Activated CD8-positive, alpha-beta T cell treated with anti-CD3 and anti-CD28 coated beads for 36 hours (primary cell): ENCODE measurements at regions not wholly inside any gene's neighbourhood (a gene's known extent, or its start where the extent isn't known, plus 50 kb on each side); places are given as distances from the start of the nearest gene placed in this dataset.

Experiments used
- ATAC-seq: fragments of 200-7000 bp; cut with Tn5 transposase; one replicate; pipeline ENCODE4 v1.10.0; 2021; ENCODE audit warnings: mild to moderate bottlenecking, moderate library complexity
- CTCF ChIA-PET: fragments of 350-600 bp; sonication (Branson Sonifier 250); formaldehyde crosslinking; loops from one replicate; lab custom pipeline; 2021; ENCODE audit warnings: antibody characterized with exemption; lab: Charles Lee
- POLR2A ChIA-PET: fragments of 350-600 bp; sonication (Branson Sonifier 250); formaldehyde crosslinking; loops from one replicate; lab custom pipeline; 2021; ENCODE audit warnings: antibody characterized with exemption; lab: Charles Lee
- DNase-seq: peaks from one replicate; pipeline ENCODE4 v3.0.0-alpha.2; 2020
- H3K27ac Mint-ChIP-seq: one replicate; pipeline ENCODE4 v1.8.0; 2021; ENCODE audit warnings: mild to moderate bottlenecking, mixed read lengths
- H3K27me3 Mint-ChIP-seq: one replicate; pipeline ENCODE4 v1.8.0; 2021; ENCODE audit warnings: mixed read lengths
- H3K36me3 Mint-ChIP-seq: one replicate; pipeline ENCODE4 v1.8.0; 2021; ENCODE audit warnings: low read depth, mixed read lengths
- H3K4me1 Mint-ChIP-seq: one replicate; pipeline ENCODE4 v1.8.0; 2021; ENCODE audit warnings: low read depth, mixed read lengths
- H3K4me3 Mint-ChIP-seq: one replicate; pipeline ENCODE4 v1.8.0; 2021; ENCODE audit warnings: mild to moderate bottlenecking, moderate library complexity, mixed read lengths
- H3K9me3 Mint-ChIP-seq: one replicate; pipeline ENCODE4 v1.8.0; 2021; ENCODE audit warnings: mixed read lengths
- intact Hi-C: fragments of 100-400 bp; cut with micrococcal nuclease; formaldehyde crosslinking; loops from one replicate; pipeline ENCODE4 v1.10.0; 2022
- TF ChIP-seq, protein P1 (sequence below): fragments of 200-600 bp; IDR thresholded peaks from one replicate; pipeline ENCODE4 v1.8.0; 2022; ENCODE audit warnings: antibody characterized with exemption, mild to moderate bottlenecking

DNA sequence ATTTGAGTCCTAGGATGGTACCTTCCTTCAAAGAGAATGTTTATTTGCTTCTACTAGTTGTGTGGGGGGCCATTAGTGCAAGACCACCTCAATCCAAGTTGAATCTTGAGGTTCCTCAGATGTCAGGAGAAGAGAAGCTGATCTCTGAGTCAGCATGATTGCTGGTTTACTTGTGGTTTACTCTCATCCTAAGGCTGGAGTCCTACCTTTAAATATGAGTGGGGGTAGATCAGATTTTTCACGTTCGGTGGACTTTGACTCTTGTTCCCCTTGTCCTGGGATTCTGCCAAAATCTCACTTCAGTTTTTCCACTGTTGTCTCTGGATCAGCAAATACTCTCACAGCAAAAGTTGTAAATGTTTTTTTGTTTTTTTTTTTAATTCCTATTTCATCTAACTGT, 84.6 kb upstream of the F13A1 start:
- no peak for DNase-seq
- Mint-ChIP-seq H3K4me3 (no peak overlapping the region), H3K36me3 (no peaks in the 10 kb centered on the region), H3K27me3 (peaks cover 3% of the 10 kb centered on the region), H3K9me3 (no peaks in the 10 kb centered on the region), H3K4me1 (no peaks in the 10 kb centered on the region), H3K27ac (no peak overlapping the region)
- intact Hi-C loops, result no loop called here
- POLR2A ChIA-PET, result interaction anchor here (0.6 kb wide), 1 partner anchor 33 kb away, joined by 3 read pairs; no protein-coding TSS in a partner anchor
- TF ChIP-seq, protein P1, sequence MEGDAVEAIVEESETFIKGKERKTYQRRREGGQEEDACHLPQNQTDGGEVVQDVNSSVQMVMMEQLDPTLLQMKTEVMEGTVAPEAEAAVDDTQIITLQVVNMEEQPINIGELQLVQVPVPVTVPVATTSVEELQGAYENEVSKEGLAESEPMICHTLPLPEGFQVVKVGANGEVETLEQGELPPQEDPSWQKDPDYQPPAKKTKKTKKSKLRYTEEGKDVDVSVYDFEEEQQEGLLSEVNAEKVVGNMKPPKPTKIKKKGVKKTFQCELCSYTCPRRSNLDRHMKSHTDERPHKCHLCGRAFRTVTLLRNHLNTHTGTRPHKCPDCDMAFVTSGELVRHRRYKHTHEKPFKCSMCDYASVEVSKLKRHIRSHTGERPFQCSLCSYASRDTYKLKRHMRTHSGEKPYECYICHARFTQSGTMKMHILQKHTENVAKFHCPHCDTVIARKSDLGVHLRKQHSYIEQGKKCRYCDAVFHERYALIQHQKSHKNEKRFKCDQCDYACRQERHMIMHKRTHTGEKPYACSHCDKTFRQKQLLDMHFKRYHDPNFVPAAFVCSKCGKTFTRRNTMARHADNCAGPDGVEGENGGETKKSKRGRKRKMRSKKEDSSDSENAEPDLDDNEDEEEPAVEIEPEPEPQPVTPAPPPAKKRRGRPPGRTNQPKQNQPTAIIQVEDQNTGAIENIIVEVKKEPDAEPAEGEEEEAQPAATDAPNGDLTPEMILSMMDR, result no peak
- ATAC-seq, result no peak
- CTCF ChIA-PET, result no interaction called here

GRCh38 chr6:6405997-6406714, 85.7 kb upstream of the F13A1 start:
- Mint-ChIP-seq H3K36me3 (no peaks in the 10 kb centered on the region), H3K27ac (no peak overlapping the region), H3K4me1 (no peaks in the 10 kb centered on the region), H3K4me3 (no peak overlapping the region), H3K9me3 (no peaks in the 10 kb centered on the region), H3K27me3 (peaks cover 2% of the 10 kb centered on the region)
- TF ChIP-seq, protein P1, result no peak
- intact Hi-C loops, result no loop called here
- DNase-seq (no peak), ATAC-seq (no peak)
- ChIA-PET POLR2A (interaction anchor here (0.6 kb wide), 1 partner anchor 136 kb away, joined by 3 read pairs; no protein-coding TSS in a partner anchor), CTCF (no interaction called here)

DNA sequence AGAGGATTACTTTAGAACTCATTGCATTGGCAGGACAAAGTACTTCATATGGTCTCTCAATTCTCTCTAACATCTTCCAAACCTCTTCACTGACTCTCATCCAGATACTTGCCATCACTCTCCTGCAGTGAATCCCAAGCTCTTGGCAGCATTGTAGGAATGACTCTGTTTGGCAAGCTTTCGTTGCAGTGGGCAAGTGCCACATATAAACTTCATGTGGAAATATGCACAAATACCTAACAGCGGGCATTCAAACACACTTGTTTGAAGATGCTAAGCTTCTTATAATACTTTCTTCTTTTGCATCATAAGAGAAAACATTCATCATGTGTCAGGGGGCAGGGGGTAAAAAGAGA, 86.2 kb upstream of the F13A1 start:
- POLR2A ChIA-PET, result interaction anchor here (0.6 kb wide), 1 partner anchor 136 kb away, joined by 3 read pairs; no protein-coding TSS in a partner anchor
- no peaks in the 10 kb centered on the region for H3K4me1 Mint-ChIP-seq
- no peak overlapping the region for H3K4me3 Mint-ChIP-seq
- no peak for ATAC-seq
- TF ChIP-seq, protein P1, result no peak
- intact Hi-C loops, result no loop called here
- no peaks in the 10 kb centered on the region for H3K36me3 Mint-ChIP-seq
- H3K27me3 Mint-ChIP-seq, result no peaks in the 10 kb centered on the region
- H3K9me3 Mint-ChIP-seq, result no peaks in the 10 kb centered on the region
- no peak for DNase-seq
- CTCF ChIA-PET, result no interaction called here
- H3K27ac Mint-ChIP-seq, result no peak overlapping the region

DNA sequence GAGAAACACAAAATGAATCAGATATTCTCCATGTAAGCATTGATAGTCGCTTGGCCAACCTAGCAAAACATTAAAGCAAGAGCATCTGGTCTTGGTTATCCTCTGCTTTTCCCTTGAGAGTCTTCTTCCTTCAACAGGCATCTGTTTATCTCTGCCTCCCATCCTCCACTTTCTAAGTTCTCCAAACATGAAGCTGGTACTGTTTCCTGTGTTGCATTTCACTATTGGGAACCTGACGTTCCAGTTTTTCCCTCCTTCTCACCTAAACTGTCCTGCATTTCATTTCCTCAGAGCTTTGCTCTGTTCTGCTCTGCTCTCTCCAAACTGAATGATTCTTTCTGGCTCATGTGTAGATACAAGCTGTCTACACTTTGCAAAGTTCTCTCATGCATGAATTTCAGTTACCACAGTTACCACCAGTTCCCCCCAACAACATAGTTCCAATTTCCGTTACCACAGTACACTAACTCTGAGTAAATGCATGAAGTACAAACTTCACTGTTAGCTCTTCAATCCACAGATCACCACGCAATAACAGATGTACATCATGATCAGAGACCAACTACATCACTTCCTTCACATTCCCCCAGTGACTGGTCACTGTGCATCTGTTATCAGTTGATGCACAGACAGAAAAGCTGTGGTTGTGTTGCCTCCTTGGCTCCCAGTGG, 86.7 kb upstream of the F13A1 start:
- no peaks in the 10 kb centered on the region for H3K9me3 Mint-ChIP-seq
- no peak overlapping the region for H3K27ac Mint-ChIP-seq
- intact Hi-C loops, result no loop called here
- CTCF ChIA-PET, result interaction anchor here (0.8 kb wide), 1 partner anchor 10 kb away, joined by 3 read pairs; no protein-coding TSS in a partner anchor
- no peaks in the 10 kb centered on the region for H3K36me3 Mint-ChIP-seq
- no peaks in the 10 kb centered on the region for H3K4me1 Mint-ChIP-seq
- POLR2A ChIA-PET, result interaction anchor here (0.6 kb wide), 1 partner anchor 135 kb away, joined by 3 read pairs; no protein-coding TSS in a partner anchor
- DNase-seq, result no peak
- TF ChIP-seq, protein P1, result no peak
- H3K4me3 Mint-ChIP-seq, result no peak overlapping the region
- H3K27me3 Mint-ChIP-seq, result no peaks in the 10 kb centered on the region
- peak; percentile 27 for ATAC-seq

DNA sequence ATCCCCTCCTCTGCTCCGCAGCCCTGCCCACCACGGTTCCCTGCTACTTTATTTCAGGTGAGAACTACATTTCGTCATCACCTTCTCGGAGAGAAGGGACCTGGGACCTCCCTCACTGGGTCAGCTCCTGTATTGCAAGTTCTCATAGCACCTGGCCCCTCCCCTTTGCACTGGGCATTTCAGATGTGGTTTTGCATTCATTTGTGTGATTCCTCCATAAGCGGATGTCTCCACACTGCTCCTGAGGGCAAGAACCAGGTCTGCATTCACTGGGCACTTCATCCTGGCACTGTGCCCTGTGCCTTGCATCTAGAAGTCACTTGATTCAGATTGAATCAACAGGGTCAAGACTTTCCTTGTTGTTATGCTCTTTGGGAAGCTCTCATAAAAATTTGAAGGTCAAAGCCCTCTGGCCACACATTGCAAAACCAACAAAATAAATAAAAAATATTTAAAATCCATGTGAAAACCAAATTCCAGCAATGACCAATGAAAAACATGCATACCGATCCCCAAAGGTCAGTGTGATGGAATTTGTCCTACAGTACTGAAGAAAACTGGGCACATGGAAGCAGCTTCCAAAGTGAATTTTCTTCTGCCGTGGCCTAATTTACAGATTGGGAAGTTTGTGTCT, 89.1 kb upstream of the F13A1 start:
- DNase-seq, result no peak
- ATAC-seq, result no peak
- POLR2A ChIA-PET, result no interaction called here
- H3K27me3 Mint-ChIP-seq, result no peaks in the 10 kb centered on the region
- TF ChIP-seq, protein P1, result no peak
- H3K9me3 Mint-ChIP-seq, result no peaks in the 10 kb centered on the region
- H3K4me1 Mint-ChIP-seq, result no peaks in the 10 kb centered on the region
- intact Hi-C loops, result no loop called here
- no peak overlapping the region for H3K4me3 Mint-ChIP-seq
- CTCF ChIA-PET, result no interaction called here
- no peak overlapping the region for H3K27ac Mint-ChIP-seq
- H3K36me3 Mint-ChIP-seq, result no peaks in the 10 kb centered on the region
